C4-2B (cell line): ENCODE measurements at regions not wholly inside any gene's neighbourhood (a gene's known extent, or its start where the extent isn't known, plus 50 kb on each side); places are given as distances from the start of the nearest gene placed in this dataset.
"Not testable (repeated sequence)": the region's sequence is repeated elsewhere in the genome, so short reads cannot be mapped to it uniquely, and the experiment has no call there.

Experiments
- H3K27ac ChIP-seq: fragments of 450-650 bp; 2 replicates; pipeline ENCODE4 v1.5.1; 2017
- ZFX ChIP-seq: fragments of 450-650 bp; IDR thresholded peaks from 2 replicates; pipeline ENCODE4 v1.6.1; 2017
- TF ChIP-seq, protein P1 (sequence below): fragments of 450-650 bp; conservative IDR thresholded peaks from 2 replicates; pipeline ENCODE4 v1.5.1; 2017; ENCODE audit warnings: mild to moderate bottlenecking

DNA sequence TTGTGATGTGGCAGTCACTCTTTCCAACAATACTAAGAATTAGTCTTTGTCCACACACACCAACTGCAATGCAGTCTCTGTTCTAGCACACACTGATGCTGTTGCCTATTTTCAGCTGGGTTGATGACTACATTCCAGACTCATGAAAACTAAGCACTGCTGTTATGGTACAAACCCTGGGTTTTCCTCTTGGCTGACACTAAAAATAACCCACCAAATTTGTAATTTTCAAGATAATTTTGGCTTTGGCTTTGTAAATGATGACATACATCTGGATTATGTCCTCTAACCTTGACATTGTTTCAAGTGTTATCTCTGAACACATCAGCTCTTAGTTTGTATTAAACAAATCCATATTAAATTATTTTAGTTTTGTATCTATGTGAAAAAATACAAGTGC is 444.8 kb downstream of the PTPRC start:
- TF ChIP-seq, protein P1, sequence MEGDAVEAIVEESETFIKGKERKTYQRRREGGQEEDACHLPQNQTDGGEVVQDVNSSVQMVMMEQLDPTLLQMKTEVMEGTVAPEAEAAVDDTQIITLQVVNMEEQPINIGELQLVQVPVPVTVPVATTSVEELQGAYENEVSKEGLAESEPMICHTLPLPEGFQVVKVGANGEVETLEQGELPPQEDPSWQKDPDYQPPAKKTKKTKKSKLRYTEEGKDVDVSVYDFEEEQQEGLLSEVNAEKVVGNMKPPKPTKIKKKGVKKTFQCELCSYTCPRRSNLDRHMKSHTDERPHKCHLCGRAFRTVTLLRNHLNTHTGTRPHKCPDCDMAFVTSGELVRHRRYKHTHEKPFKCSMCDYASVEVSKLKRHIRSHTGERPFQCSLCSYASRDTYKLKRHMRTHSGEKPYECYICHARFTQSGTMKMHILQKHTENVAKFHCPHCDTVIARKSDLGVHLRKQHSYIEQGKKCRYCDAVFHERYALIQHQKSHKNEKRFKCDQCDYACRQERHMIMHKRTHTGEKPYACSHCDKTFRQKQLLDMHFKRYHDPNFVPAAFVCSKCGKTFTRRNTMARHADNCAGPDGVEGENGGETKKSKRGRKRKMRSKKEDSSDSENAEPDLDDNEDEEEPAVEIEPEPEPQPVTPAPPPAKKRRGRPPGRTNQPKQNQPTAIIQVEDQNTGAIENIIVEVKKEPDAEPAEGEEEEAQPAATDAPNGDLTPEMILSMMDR, result no peak
- TF ChIP-seq ZFX, result no peak
- no peak overlapping the region for H3K27ac ChIP-seq

DNA sequence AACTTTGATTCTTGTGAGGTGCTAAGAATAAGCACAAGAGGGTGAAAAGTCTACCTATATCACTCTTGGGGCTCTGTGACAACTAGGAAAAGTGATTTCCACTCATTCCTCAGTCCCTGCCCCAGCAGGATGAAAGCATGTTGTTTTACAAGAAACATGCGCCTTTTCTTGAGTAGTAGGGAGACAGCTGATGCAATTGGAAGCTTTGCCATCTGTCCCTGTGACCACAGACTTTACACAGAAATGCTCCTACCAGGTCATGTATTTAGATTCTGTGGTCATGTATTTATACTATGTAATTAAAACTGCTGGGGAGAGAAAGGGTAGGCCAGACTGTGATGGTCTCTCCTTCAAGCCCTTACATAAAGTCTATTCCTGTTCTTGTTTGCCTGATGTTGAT is 445.5 kb downstream of the PTPRC start:
- TF ChIP-seq, protein P1, result no peak
- no peak for TF ChIP-seq ZFX
- no peak overlapping the region for H3K27ac ChIP-seq

DNA sequence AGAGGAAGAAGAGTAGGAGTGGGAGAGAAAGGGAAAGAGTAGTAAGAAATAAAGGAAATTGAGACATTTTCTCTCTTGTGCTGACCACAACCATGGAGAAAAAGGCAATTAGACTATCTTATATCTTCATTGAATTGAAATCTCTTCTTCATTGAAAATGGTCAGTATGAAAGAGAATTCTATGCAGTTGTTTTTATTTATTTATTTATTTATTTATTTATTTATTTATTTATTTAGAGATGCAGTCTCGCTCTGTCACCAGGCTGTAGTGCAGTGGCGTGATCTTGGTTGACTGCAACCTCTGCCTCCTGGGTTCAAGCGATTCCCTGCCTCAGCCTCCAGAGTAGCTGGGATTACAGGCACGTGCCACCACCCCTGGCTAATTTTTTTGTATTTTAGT is 447.1 kb downstream of the PTPRC start:
- no peak for TF ChIP-seq ZFX
- TF ChIP-seq, protein P1, result no peak
- H3K27ac ChIP-seq, result no peak overlapping the region

DNA sequence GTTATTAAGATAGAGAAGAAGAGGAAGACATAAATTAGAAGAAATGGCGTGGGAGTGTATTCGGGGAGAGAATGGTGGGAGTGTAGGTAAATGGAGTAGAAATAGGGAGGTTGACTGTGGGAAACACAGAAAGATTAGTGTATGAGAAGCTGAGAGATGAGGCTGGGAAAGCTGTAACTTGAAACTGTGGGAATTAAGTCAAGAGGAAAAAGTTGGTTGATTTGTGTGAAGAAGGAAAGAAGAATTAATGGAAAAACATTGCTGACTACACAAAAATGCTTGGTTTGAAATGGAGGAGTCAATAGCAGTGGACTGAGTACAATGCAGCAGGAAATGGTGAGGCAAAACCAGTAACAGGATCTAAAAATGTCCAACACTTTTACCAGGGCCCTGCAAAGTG is 448.3 kb downstream of the PTPRC start:
- TF ChIP-seq, protein P1, result no peak
- TF ChIP-seq ZFX, result no peak
- H3K27ac ChIP-seq, result no peak overlapping the region

DNA sequence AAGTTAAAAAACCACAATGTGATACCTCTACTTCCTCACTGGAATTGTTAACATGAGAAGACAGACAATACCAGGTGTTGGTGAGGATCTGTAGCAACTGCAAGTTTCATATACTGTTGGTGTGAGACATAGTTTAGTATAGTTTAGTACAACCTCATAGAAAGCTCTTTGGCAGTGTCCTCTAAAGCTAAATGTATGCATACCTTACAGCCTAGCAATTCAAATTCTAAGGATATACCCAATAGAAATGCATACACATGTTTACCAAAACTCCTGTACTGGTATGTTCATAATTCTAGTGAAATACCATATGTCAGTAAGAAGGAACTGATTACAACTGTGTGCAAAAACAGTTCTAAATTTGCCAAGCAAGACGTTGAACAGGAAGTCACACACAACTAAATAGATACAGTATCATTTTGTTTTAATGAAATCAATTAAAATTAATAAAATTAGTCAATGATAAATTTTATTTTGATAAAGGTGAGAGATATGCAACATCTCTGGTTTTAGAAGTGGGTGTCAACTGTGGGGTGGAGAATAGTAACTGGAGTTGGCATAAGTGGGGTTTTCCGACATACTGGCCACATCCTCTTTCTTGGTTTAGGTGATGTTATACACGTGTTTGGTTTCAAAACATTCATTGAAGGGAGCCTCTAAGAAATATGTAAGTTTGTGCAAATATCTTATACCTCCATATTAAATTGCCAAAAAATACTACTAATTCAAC is 450.7 kb downstream of the PTPRC start:
- no peak overlapping the region for H3K27ac ChIP-seq
- no peak for TF ChIP-seq ZFX
- TF ChIP-seq, protein P1, result no peak

DNA sequence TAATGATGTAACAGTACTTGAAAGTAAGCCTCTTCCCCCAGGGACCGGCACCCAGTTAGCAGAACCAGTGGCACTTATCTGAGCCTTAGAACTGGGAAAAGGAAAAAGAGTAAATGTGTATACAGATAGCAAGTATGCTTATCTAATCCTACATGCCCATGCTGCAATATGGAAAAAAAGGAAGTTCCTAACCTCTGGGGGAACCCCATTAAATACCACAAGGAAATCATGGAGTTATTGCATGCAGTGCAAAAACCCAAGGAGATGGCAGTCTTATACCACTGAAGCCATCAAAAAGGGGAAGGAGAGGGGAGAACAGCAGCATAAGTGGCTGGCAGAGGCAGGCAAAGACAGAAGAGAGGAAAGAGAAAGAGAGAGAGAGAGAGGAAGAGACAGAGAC is 456.8 kb downstream of the PTPRC start:
- not testable (repeated sequence) for H3K27ac ChIP-seq

DNA sequence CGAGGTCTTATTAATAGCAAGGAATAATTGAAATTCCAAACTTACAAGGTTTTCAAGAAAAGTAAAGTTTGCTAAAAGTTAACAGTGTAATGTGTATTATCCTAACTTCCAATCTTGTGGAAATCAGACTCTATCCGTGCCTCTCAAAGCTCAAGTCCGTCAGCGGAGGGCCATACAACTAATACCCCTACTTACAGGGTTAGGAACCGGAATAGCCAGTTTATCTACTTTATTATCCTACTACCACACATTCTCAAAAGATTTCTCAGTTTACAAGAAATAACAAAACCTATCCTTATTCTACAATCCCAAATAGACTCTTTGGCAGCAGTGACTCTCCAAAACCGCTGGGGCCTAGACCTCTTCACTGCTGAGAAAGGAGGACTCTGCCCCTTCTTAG is 457.8 kb downstream of the PTPRC start:
- no peak overlapping the region for H3K27ac ChIP-seq
- no peak for TF ChIP-seq ZFX

DNA sequence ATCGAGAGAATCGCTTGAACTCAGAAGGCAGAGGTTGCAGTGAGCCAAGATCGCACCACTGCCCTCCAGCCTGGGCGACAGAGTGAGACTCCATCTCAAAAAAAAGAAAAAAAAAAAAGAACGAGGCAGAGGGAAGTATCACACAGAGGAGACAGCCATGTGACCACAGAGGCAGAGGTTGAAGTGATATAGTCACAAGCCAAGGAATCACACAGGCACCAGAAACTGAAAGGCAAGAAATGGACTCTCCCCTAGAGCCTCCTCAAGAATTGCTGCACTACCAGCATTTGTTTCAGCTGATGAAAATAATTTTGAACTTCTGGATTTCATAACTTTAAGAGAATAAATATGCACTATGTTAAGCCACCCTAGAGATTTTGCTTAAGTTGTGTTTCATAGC is 459.6 kb downstream of the PTPRC start:
- no peak overlapping the region for H3K27ac ChIP-seq
- TF ChIP-seq, protein P1, result no peak
- TF ChIP-seq ZFX, result no peak
